ENCODE measurements at regions not wholly inside any gene's neighbourhood (a gene's known extent, or its start where the extent isn't known, plus 50 kb on each side); places are given as distances from the start of the nearest gene placed in this dataset.

DNA sequence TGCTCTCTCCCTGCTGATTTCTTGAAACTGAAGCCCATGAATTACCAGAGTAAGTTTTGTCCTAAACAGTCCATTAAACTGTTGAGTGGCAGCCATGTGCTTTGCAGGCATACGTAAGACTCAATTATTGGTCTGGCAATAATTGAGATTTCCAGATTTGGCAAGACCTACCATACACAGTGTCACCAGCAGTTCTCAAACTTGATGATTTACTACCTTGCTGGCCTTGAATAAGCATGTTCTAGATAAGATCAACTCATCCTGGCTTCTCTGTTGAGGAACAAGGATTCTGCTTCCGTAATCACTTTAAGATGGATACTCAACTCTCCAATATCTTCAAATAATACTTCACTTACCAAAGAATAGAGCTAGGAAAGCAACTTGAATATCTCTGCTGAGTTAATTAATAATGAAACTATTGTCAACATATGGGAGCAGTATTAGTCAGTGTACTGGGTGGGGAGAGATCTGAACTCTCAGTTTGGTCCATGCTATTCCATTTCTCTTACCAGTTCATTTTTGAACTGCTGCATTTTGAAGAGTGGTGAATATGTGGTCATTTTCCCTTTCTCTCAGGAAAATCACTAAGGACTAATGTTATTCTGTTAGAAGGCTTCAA lies 181.4 kb downstream of the IPMK start:
- no peak for DNase-seq
- no peaks in the 10 kb centered on the region for H3K9me3 ChIP-seq
- WGBS, 2 donors = 71 to 81% methylated on average over 2 of the region's 2 CpGs
- H3K4me1 ChIP-seq = no peaks in the 10 kb centered on the region
- H3K4me3 ChIP-seq = no peak overlapping the region
- no peaks in the 10 kb centered on the region for H3K36me3 ChIP-seq
- no peak overlapping the region for H3K27ac ChIP-seq
- intact Hi-C loops (cut with DNase I) = no loop called here
- H3K27me3 ChIP-seq = no peaks in the 10 kb centered on the region
- TF ChIP-seq CTCF (IDR thresholded peaks at IDR 0.05) = no peak

GRCh38 chr10:58082248-58082647 lies 185.4 kb downstream of the IPMK start:
- WGBS, 2 donors = 68 to 74% methylated on average over 3 of the region's 3 CpGs
- Histone ChIP-seq H3K4me1 (no peaks in the 10 kb centered on the region), H3K27ac (no peak overlapping the region), H3K27me3 (no peaks in the 10 kb centered on the region), H3K4me3 (no peak overlapping the region), H3K36me3 (no peaks in the 10 kb centered on the region), H3K9me3 (no peaks in the 10 kb centered on the region)
- intact Hi-C loops (cut with DNase I) = no loop called here
- TF ChIP-seq POLR2A (IDR thresholded peaks at IDR 0.05) (no peak), CTCF (IDR thresholded peaks at IDR 0.05) (no peak)
- DNase-seq = no peak

- Histone ChIP-seq H3K27me3 (no peaks in the 10 kb centered on the region), H3K27ac (no peak overlapping the region), H3K9me3 (no peaks in the 10 kb centered on the region), H3K4me1 (no peaks in the 10 kb centered on the region), H3K4me3 (no peak overlapping the region), H3K36me3 (no peaks in the 10 kb centered on the region)
- TF ChIP-seq POLR2A (IDR thresholded peaks at IDR 0.05) (no peak), CTCF (IDR thresholded peaks at IDR 0.05) (no peak)
- no peak for DNase-seq
- 18 to 43% methylated on average over 2 of the region's 2 CpGs for WGBS, 2 donors
- intact Hi-C loops (cut with DNase I) = no loop called here
These were observed 186.3 kb downstream of the IPMK start for GRCh38 chr10:58081353-58081752.

- no peaks in the 10 kb centered on the region for H3K4me1 ChIP-seq
- H3K4me3 ChIP-seq = no peak overlapping the region
- no peaks in the 10 kb centered on the region for H3K9me3 ChIP-seq
- 77 to 95% methylated on average over 2 of the region's 2 CpGs for WGBS, 2 donors
- TF ChIP-seq CTCF (IDR thresholded peaks at IDR 0.05) = no peak
- TF ChIP-seq POLR2A (IDR thresholded peaks at IDR 0.05) = no peak
- H3K27ac ChIP-seq = no peak overlapping the region
- H3K36me3 ChIP-seq = no peaks in the 10 kb centered on the region
- intact Hi-C loops (cut with DNase I) = no loop called here
- H3K27me3 ChIP-seq = no peaks in the 10 kb centered on the region
- DNase-seq = no peak
These were observed 188.2 kb downstream of the IPMK start for GRCh38 chr10:58079461-58079860.

DNA sequence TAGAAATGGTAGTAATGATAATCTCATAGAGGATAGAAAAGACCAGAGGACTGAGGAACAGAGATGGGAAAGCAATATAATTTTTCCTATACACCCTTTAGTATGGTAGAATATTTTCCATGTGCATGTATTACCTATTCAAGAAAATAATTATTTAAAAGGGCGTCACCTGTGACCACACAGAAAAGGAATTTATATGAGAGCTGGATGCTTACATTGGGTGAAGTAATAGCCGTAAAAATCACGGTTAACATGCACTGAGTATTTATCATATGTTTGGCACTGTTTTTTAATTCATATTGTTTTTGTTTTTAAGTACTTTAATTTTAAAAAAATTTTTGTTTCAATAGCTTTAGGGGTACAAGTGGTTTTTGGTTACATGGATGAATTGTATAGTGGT lies 195.1 kb downstream of the IPMK start:
- no peaks in the 10 kb centered on the region for H3K4me1 ChIP-seq
- H3K36me3 ChIP-seq = no peaks in the 10 kb centered on the region
- H3K27me3 ChIP-seq = no peaks in the 10 kb centered on the region
- no peak overlapping the region for H3K27ac ChIP-seq
- TF ChIP-seq POLR2A (IDR thresholded peaks at IDR 0.05) (no peak), CTCF (IDR thresholded peaks at IDR 0.05) (no peak)
- no peaks in the 10 kb centered on the region for H3K9me3 ChIP-seq
- 61 to 78% methylated on average over 3 of the region's 3 CpGs for WGBS, 2 donors
- no peak for DNase-seq
- intact Hi-C loops (cut with DNase I) = no loop called here
- H3K4me3 ChIP-seq = no peak overlapping the region

Measured in esophagus squamous epithelium (tissue), 5 donors.